Cardiac muscle cell (in vitro differentiated cells and primary cell): ENCODE measurements at regions not wholly inside any gene's neighbourhood (a gene's known extent, or its start where the extent isn't known, plus 50 kb on each side); places are given as distances from the start of the nearest gene placed in this dataset.

Experiments
- DNase-seq, 2 donors: peaks; one replicate each; pipeline versions ENCODE4 v3.0.0 to v3.0.0-alpha.2; 2010 to 2017; ENCODE audit warnings: low read depth in 1 of 2, low spot score in 1 of 2
- H3K27ac ChIP-seq: fragments of 200-600 bp; sonication (generic); 2 replicates; pipeline ENCODE4 v1.5.1; 2016
- H3K27me3 ChIP-seq: fragments of 200-600 bp; sonication (generic); 2 replicates; pipeline ENCODE4 v1.6.0; 2016; ENCODE audit warnings: control low read depth
- H3K36me3 ChIP-seq: fragments of 200-600 bp; sonication (generic); 2 replicates; pipeline ENCODE4 v1.5.1; 2016; ENCODE audit warnings: control low read depth
- H3K4me1 ChIP-seq: fragments of 200-600 bp; sonication (generic); 2 replicates; pipeline ENCODE4 v1.8.1; 2017; ENCODE audit warnings: low read depth, mild to moderate bottlenecking, mixed run types
- H3K4me3 ChIP-seq: fragments of 200-600 bp; sonication (generic); 2 replicates; pipeline ENCODE4 v1.5.1; 2016; ENCODE audit warnings: mild to moderate bottlenecking
- H3K9me3 ChIP-seq: fragments of 200-600 bp; sonication (generic); 2 replicates; pipeline ENCODE4 v1.5.1; 2017; ENCODE audit warnings: low read depth, mild to moderate bottlenecking, control low read depth
- CTCF ChIP-seq: IDR thresholded peaks from 2 replicates; pipeline ENCODE4 v1.5.1; 2012; ENCODE audit warnings: low read depth, mild to moderate bottlenecking, low read length

GRCh38 chr6:23213651-23214050 lies 644.3 kb downstream of the HDGFL1 start:
- TF ChIP-seq CTCF: no peak
- Histone ChIP-seq H3K9me3 (no peaks in the 10 kb centered on the region), H3K36me3 (no peaks in the 10 kb centered on the region), H3K27ac (no peak overlapping the region), H3K4me1 (peaks cover 2% of the 10 kb centered on the region), H3K27me3 (no peaks in the 10 kb centered on the region), H3K4me3 (no peak overlapping the region)
- no peak for DNase-seq

- no peak overlapping the region for H3K4me3 ChIP-seq
- TF ChIP-seq CTCF: no peak
- H3K36me3 ChIP-seq: no peaks in the 10 kb centered on the region
- no peak overlapping the region for H3K27ac ChIP-seq
- no peaks in the 10 kb centered on the region for H3K9me3 ChIP-seq
- no peaks in the 10 kb centered on the region for H3K27me3 ChIP-seq
- H3K4me1 ChIP-seq: peaks cover 8% of the 10 kb centered on the region
- DNase-seq: no peak
Observed at GRCh38 chr6:23218751-23219150, 649.4 kb downstream of the HDGFL1 start.

GRCh38 chr6:23222724-23223123 lies 653.4 kb downstream of the HDGFL1 start:
- no peaks in the 10 kb centered on the region for H3K36me3 ChIP-seq
- no peak overlapping the region for H3K4me3 ChIP-seq
- peaks cover 8% of the 10 kb centered on the region for H3K4me1 ChIP-seq
- no peaks in the 10 kb centered on the region for H3K9me3 ChIP-seq
- H3K27me3 ChIP-seq: no peaks in the 10 kb centered on the region
- no peak for TF ChIP-seq CTCF
- no peak for DNase-seq
- no peak overlapping the region for H3K27ac ChIP-seq

GRCh38 chr6:23224540-23224939 lies 655.2 kb downstream of the HDGFL1 start:
- no peak overlapping the region for H3K4me3 ChIP-seq
- no peaks in the 10 kb centered on the region for H3K4me1 ChIP-seq
- TF ChIP-seq CTCF: no peak
- H3K27me3 ChIP-seq: no peaks in the 10 kb centered on the region
- H3K27ac ChIP-seq: no peak overlapping the region
- no peaks in the 10 kb centered on the region for H3K36me3 ChIP-seq
- no peak for DNase-seq
- no peaks in the 10 kb centered on the region for H3K9me3 ChIP-seq

- H3K36me3 ChIP-seq: no peaks in the 10 kb centered on the region
- H3K4me1 ChIP-seq: no peaks in the 10 kb centered on the region
- H3K27me3 ChIP-seq: no peaks in the 10 kb centered on the region
- H3K4me3 ChIP-seq: no peak overlapping the region
- no peak for DNase-seq
- TF ChIP-seq CTCF: no peak
- no peaks in the 10 kb centered on the region for H3K9me3 ChIP-seq
- H3K27ac ChIP-seq: no peak overlapping the region
Observed at GRCh38 chr6:23228439-23229024, 659.2 kb downstream of the HDGFL1 start.

GRCh38 chr6:23243854-23244253 lies 674.5 kb downstream of the HDGFL1 start:
- no peak overlapping the region for H3K27ac ChIP-seq
- no peak for TF ChIP-seq CTCF
- no peaks in the 10 kb centered on the region for H3K27me3 ChIP-seq
- no peaks in the 10 kb centered on the region for H3K36me3 ChIP-seq
- H3K9me3 ChIP-seq: no peaks in the 10 kb centered on the region
- peaks cover 5% of the 10 kb centered on the region for H3K4me1 ChIP-seq
- no peak overlapping the region for H3K4me3 ChIP-seq
- DNase-seq: peak in 1 of 2 donors; percentile 1
